ENCODE measurements at regions not wholly inside any gene's neighbourhood (a gene's known extent, or its start where the extent isn't known, plus 50 kb on each side); places are given as distances from the start of the nearest gene placed in this dataset.

DNA sequence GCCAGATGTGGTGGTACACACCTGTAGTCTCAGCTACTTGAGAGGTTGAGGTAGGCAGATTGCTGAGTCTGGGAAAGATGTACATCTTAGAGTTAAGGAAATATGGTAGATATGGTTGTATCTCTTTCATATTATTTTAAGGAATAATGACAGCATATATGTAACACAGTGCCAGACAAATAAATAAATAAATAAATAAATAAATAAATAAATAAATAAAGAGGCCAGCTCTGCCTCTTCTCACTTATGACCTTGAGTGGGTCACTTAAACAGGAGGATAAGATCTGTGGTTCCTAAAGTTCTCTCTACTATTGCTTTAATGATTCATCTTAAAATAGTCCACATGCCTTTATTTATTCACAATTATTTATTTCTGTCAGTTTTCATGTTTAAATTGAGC lies 890.9 kb upstream of the TENM4 start:
- TF ChIP-seq, protein P1, sequence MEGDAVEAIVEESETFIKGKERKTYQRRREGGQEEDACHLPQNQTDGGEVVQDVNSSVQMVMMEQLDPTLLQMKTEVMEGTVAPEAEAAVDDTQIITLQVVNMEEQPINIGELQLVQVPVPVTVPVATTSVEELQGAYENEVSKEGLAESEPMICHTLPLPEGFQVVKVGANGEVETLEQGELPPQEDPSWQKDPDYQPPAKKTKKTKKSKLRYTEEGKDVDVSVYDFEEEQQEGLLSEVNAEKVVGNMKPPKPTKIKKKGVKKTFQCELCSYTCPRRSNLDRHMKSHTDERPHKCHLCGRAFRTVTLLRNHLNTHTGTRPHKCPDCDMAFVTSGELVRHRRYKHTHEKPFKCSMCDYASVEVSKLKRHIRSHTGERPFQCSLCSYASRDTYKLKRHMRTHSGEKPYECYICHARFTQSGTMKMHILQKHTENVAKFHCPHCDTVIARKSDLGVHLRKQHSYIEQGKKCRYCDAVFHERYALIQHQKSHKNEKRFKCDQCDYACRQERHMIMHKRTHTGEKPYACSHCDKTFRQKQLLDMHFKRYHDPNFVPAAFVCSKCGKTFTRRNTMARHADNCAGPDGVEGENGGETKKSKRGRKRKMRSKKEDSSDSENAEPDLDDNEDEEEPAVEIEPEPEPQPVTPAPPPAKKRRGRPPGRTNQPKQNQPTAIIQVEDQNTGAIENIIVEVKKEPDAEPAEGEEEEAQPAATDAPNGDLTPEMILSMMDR (IDR thresholded peaks at IDR 0.05): no peak
- no peak for TF ChIP-seq POLR2A (IDR thresholded peaks at IDR 0.05)
